ENCODE measurements at regions not wholly inside any gene's neighbourhood (a gene's known extent, or its start where the extent isn't known, plus 50 kb on each side); places are given as distances from the start of the nearest gene placed in this dataset.

GRCh38 chr2:120680136-120680761, 55.4 kb upstream of the GLI2 start:
- H3K4me1 Mint-ChIP-seq (ENCODE audit: low read depth, unreplicated experiment): no peaks in the 10 kb centered on the region
- H3K36me3 Mint-ChIP-seq (ENCODE audit: insufficient read depth, unreplicated experiment): peaks cover 11% of the 10 kb centered on the region
- no peak overlapping the region for H3K4me3 Mint-ChIP-seq (ENCODE audit: low read depth, unreplicated experiment)
- no TSS peak for BruUV-seq (replicated peaks)
- no peak for TF ChIP-seq CTCF (IDR thresholded peaks at IDR 0.05; ENCODE audit: unreplicated experiment)
- H3K27me3 Mint-ChIP-seq (ENCODE audit: unreplicated experiment): peaks cover 73% of the 10 kb centered on the region
- intact Hi-C loops (cut with micrococcal nuclease; ENCODE audit: unreplicated experiment): loop anchor here (1.0 kb wide), 2 partner anchors 337 to 367 kb away; no protein-coding TSS in a partner anchor
- H3K9me3 Mint-ChIP-seq (ENCODE audit: low read depth, unreplicated experiment): no peaks in the 10 kb centered on the region
- peak; percentile 84 for DNase-seq
- H3K27ac Mint-ChIP-seq (ENCODE audit: unreplicated experiment): peak overlapping the region; percentile 63
- CTCF ChIA-PET: interaction anchor here (0.6 to 1.4 kb wide), 4 partner anchors 127 to 400 kb away, joined by 3 to 4 read pairs (median 3); no protein-coding TSS in a partner anchor

GRCh38 chr2:120681181-120681580, 54.5 kb upstream of the GLI2 start:
- no peak overlapping the region for H3K27ac Mint-ChIP-seq (ENCODE audit: unreplicated experiment)
- H3K36me3 Mint-ChIP-seq (ENCODE audit: insufficient read depth, unreplicated experiment): peaks cover 11% of the 10 kb centered on the region
- BruUV-seq (replicated peaks): no TSS peak
- H3K4me3 Mint-ChIP-seq (ENCODE audit: low read depth, unreplicated experiment): no peak overlapping the region
- no peaks in the 10 kb centered on the region for H3K9me3 Mint-ChIP-seq (ENCODE audit: low read depth, unreplicated experiment)
- no peak for TF ChIP-seq CTCF (IDR thresholded peaks at IDR 0.05; ENCODE audit: unreplicated experiment)
- CTCF ChIA-PET: interaction anchor here (0.6 to 1.4 kb wide), 4 partner anchors 128 to 399 kb away, joined by 3 to 4 read pairs (median 3); no protein-coding TSS in a partner anchor
- intact Hi-C loops (cut with micrococcal nuclease; ENCODE audit: unreplicated experiment): no loop called here
- no peaks in the 10 kb centered on the region for H3K4me1 Mint-ChIP-seq (ENCODE audit: low read depth, unreplicated experiment)
- no peak for DNase-seq
- peaks cover 63% of the 10 kb centered on the region for H3K27me3 Mint-ChIP-seq (ENCODE audit: unreplicated experiment)

- Mint-ChIP-seq H3K9me3 (ENCODE audit: low read depth, unreplicated experiment) (no peaks in the 10 kb centered on the region), H3K4me3 (ENCODE audit: low read depth, unreplicated experiment) (no peak overlapping the region), H3K4me1 (ENCODE audit: low read depth, unreplicated experiment) (no peaks in the 10 kb centered on the region), H3K27me3 (ENCODE audit: unreplicated experiment) (peaks cover 57% of the 10 kb centered on the region), H3K27ac (ENCODE audit: unreplicated experiment) (no peak overlapping the region), H3K36me3 (ENCODE audit: insufficient read depth, unreplicated experiment) (peaks cover 11% of the 10 kb centered on the region)
- no TSS peak for BruUV-seq (replicated peaks)
- no peak for DNase-seq
- TF ChIP-seq CTCF (IDR thresholded peaks at IDR 0.05; ENCODE audit: unreplicated experiment): no peak
- intact Hi-C loops (cut with micrococcal nuclease; ENCODE audit: unreplicated experiment): no loop called here
- CTCF ChIA-PET: interaction anchor here (1.1 kb wide), 1 partner anchor 42 kb away, joined by 3 read pairs; no protein-coding TSS in a partner anchor
Measured at GRCh38 chr2:120681696-120682288, 53.9 kb upstream of the GLI2 start.

GRCh38 chr2:120682654-120683053, 53.0 kb upstream of the GLI2 start:
- TF ChIP-seq CTCF (IDR thresholded peaks at IDR 0.05; ENCODE audit: unreplicated experiment): no peak
- CTCF ChIA-PET: interaction anchor here (1.1 kb wide), 1 partner anchor 42 kb away, joined by 3 read pairs; no protein-coding TSS in a partner anchor
- DNase-seq: peak; percentile 71
- Mint-ChIP-seq H3K36me3 (ENCODE audit: insufficient read depth, unreplicated experiment) (peaks cover 11% of the 10 kb centered on the region), H3K4me1 (ENCODE audit: low read depth, unreplicated experiment) (no peaks in the 10 kb centered on the region), H3K27ac (ENCODE audit: unreplicated experiment) (no peak overlapping the region), H3K27me3 (ENCODE audit: unreplicated experiment) (peaks cover 49% of the 10 kb centered on the region), H3K9me3 (ENCODE audit: low read depth, unreplicated experiment) (no peaks in the 10 kb centered on the region), H3K4me3 (ENCODE audit: low read depth, unreplicated experiment) (no peak overlapping the region)
- intact Hi-C loops (cut with micrococcal nuclease; ENCODE audit: unreplicated experiment): no loop called here
- BruUV-seq (replicated peaks): no TSS peak

Data from Calu3 (cell line).